ENCODE measurements at regions not wholly inside any gene's neighbourhood (a gene's known extent, or its start where the extent isn't known, plus 50 kb on each side); places are given as distances from the start of the nearest gene placed in this dataset.
A peak's percentile ranks its signal among the peaks of the same experiment; 100 is the strongest.

GRCh38 chr12:90611048-90611447 lies 343.9 kb downstream of the CCER1 start:
- no peaks in the 10 kb centered on the region for H3K36me3 ChIP-seq (ENCODE audit: control insufficient read depth in 2 of 2, insufficient read depth in 2 of 2, low read length in 1 of 2)
- H3K9me3 ChIP-seq (ENCODE audit: control insufficient read depth in 2 of 2, insufficient read depth in 1 of 2, low read depth in 1 of 2, low read length in 1 of 2) = no peaks in the 10 kb centered on the region
- 49 to 60% methylated on average over 3 of the region's 3 CpGs for WGBS, 2 donors
- no peak overlapping the region for H3K4me3 ChIP-seq (ENCODE audit: low read depth in 1 of 2, low read length in 2 of 2)
- H3K27ac ChIP-seq (ENCODE audit: low read depth in 2 of 2, low read length in 1 of 2) = no peak overlapping the region
- H3K4me1 ChIP-seq (ENCODE audit: control insufficient read depth in 2 of 2, insufficient read depth in 2 of 2, low read length in 1 of 2) = no peaks in the 10 kb centered on the region
- no peaks in the 10 kb centered on the region for H3K27me3 ChIP-seq (ENCODE audit: control insufficient read depth in 1 of 2, insufficient read depth in 2 of 2, low read length in 2 of 2)

- WGBS, 2 donors = 76 to 85% methylated on average over 2 of the region's 2 CpGs
- no peak overlapping the region for H3K4me3 ChIP-seq (ENCODE audit: low read depth in 1 of 2, low read length in 2 of 2)
- no peak overlapping the region for H3K27ac ChIP-seq (ENCODE audit: low read depth in 2 of 2, low read length in 1 of 2)
- H3K4me1 ChIP-seq (ENCODE audit: control insufficient read depth in 2 of 2, insufficient read depth in 2 of 2, low read length in 1 of 2) = no peaks in the 10 kb centered on the region
- no peaks in the 10 kb centered on the region for H3K9me3 ChIP-seq (ENCODE audit: control insufficient read depth in 2 of 2, insufficient read depth in 1 of 2, low read depth in 1 of 2, low read length in 1 of 2)
- no peaks in the 10 kb centered on the region for H3K36me3 ChIP-seq (ENCODE audit: control insufficient read depth in 2 of 2, insufficient read depth in 2 of 2, low read length in 1 of 2)
- no peaks in the 10 kb centered on the region for H3K27me3 ChIP-seq (ENCODE audit: control insufficient read depth in 1 of 2, insufficient read depth in 2 of 2, low read length in 2 of 2)
Measured at GRCh38 chr12:90593596-90594295, 361.2 kb downstream of the CCER1 start.

GRCh38 chr12:90589956-90590355 lies 365.0 kb downstream of the CCER1 start:
- H3K36me3 ChIP-seq (ENCODE audit: control insufficient read depth in 2 of 2, insufficient read depth in 2 of 2, low read length in 1 of 2) = no peaks in the 10 kb centered on the region
- no peaks in the 10 kb centered on the region for H3K4me1 ChIP-seq (ENCODE audit: control insufficient read depth in 2 of 2, insufficient read depth in 2 of 2, low read length in 1 of 2)
- no peaks in the 10 kb centered on the region for H3K9me3 ChIP-seq (ENCODE audit: control insufficient read depth in 2 of 2, insufficient read depth in 1 of 2, low read depth in 1 of 2, low read length in 1 of 2)
- H3K4me3 ChIP-seq (ENCODE audit: low read depth in 1 of 2, low read length in 2 of 2) = no peak overlapping the region
- WGBS, 2 donors = 92 to 96% methylated on average over 1 of the region's 1 CpG
- H3K27ac ChIP-seq (ENCODE audit: low read depth in 2 of 2, low read length in 1 of 2) = no peak overlapping the region
- H3K27me3 ChIP-seq (ENCODE audit: control insufficient read depth in 1 of 2, insufficient read depth in 2 of 2, low read length in 2 of 2) = no peaks in the 10 kb centered on the region

DNA sequence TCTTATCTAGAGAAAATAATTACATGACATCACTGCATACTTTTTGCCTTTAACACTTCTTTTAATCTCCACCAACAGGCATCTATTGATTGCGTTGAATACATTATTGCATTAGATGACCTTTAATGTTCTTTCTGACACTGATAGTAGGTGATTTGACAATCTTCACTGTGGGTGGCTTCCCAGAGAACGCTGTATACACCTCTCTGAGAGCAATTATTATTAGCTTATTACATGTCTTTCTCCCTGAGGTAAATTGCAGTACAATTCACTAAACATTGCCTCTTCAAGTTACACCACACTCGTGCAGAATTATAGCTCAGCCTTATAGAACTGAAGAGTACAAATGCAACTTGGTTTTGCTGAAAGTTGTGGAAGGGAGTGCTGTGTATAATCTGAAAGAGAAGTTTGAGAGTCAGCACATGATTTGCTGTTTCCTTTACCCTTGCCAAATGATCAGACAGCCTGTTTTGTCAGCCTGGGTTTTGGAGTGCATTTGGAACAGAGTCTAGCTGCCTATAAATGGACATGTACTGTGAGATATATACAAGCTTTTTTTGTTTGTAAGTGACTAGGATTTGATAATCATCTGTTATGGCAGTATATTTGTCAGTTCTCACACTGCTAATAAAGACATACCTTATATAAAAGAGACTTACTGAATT lies 369.2 kb downstream of the CCER1 start:
- 67 to 69% methylated on average over 3 of the region's 3 CpGs for WGBS, 2 donors
- Histone ChIP-seq H3K36me3 (ENCODE audit: control insufficient read depth in 2 of 2, insufficient read depth in 2 of 2, low read length in 1 of 2) (no peaks in the 10 kb centered on the region), H3K27me3 (ENCODE audit: control insufficient read depth in 1 of 2, insufficient read depth in 2 of 2, low read length in 2 of 2) (no peaks in the 10 kb centered on the region), H3K4me3 (ENCODE audit: low read depth in 1 of 2, low read length in 2 of 2) (no peak overlapping the region), H3K4me1 (ENCODE audit: control insufficient read depth in 2 of 2, insufficient read depth in 2 of 2, low read length in 1 of 2) (no peaks in the 10 kb centered on the region), H3K27ac (ENCODE audit: low read depth in 2 of 2, low read length in 1 of 2) (no peak overlapping the region), H3K9me3 (ENCODE audit: control insufficient read depth in 2 of 2, insufficient read depth in 1 of 2, low read depth in 1 of 2, low read length in 1 of 2) (no peaks in the 10 kb centered on the region)

- Histone ChIP-seq H3K36me3 (ENCODE audit: control insufficient read depth in 2 of 2, insufficient read depth in 2 of 2, low read length in 1 of 2) (no peaks in the 10 kb centered on the region), H3K9me3 (ENCODE audit: control insufficient read depth in 2 of 2, insufficient read depth in 1 of 2, low read depth in 1 of 2, low read length in 1 of 2) (no peaks in the 10 kb centered on the region), H3K4me3 (ENCODE audit: low read depth in 1 of 2, low read length in 2 of 2) (no peak overlapping the region), H3K27ac (ENCODE audit: low read depth in 2 of 2, low read length in 1 of 2) (no peak overlapping the region), H3K27me3 (ENCODE audit: control insufficient read depth in 1 of 2, insufficient read depth in 2 of 2, low read length in 2 of 2) (no peaks in the 10 kb centered on the region), H3K4me1 (ENCODE audit: control insufficient read depth in 2 of 2, insufficient read depth in 2 of 2, low read length in 1 of 2) (peaks cover 0 to 6% of the 10 kb centered on the region in 2 donors)
Measured at GRCh38 chr12:90576707-90577106, 378.3 kb downstream of the CCER1 start.

DNA sequence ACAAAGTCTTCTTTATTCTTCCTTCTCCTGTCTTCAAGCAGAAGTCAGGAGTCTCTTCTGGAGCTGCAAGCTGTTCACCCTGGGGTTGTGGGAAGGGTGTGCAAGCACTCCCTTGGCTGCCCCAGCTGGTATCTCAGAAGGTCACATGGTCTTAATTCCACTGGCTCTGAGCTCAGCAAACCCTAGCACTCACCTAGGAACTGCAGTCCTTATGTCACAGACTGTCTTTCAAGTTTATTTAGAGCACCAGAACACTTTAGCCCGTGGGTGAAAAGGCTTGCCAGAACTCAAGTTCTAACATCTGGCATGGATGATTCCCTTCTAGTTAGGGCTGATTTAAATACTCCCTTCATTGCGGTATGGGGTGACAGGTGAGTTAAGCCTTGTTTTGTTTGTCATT lies 379.0 kb downstream of the CCER1 start:
- 46 to 52% methylated on average over 2 of the region's 2 CpGs for WGBS, 2 donors
- Histone ChIP-seq H3K4me1 (ENCODE audit: control insufficient read depth in 2 of 2, insufficient read depth in 2 of 2, low read length in 1 of 2) (peaks cover 0 to 6% of the 10 kb centered on the region in 2 donors), H3K4me3 (ENCODE audit: low read depth in 1 of 2, low read length in 2 of 2) (no peak overlapping the region), H3K27me3 (ENCODE audit: control insufficient read depth in 1 of 2, insufficient read depth in 2 of 2, low read length in 2 of 2) (no peaks in the 10 kb centered on the region), H3K27ac (ENCODE audit: low read depth in 2 of 2, low read length in 1 of 2) (peak overlapping the region in 1 of 2 donors; percentile 49), H3K36me3 (ENCODE audit: control insufficient read depth in 2 of 2, insufficient read depth in 2 of 2, low read length in 1 of 2) (no peaks in the 10 kb centered on the region), H3K9me3 (ENCODE audit: control insufficient read depth in 2 of 2, insufficient read depth in 1 of 2, low read depth in 1 of 2, low read length in 1 of 2) (no peaks in the 10 kb centered on the region)

- H3K27me3 ChIP-seq (ENCODE audit: control insufficient read depth in 1 of 2, insufficient read depth in 2 of 2, low read length in 2 of 2) = no peaks in the 10 kb centered on the region
- H3K9me3 ChIP-seq (ENCODE audit: control insufficient read depth in 2 of 2, insufficient read depth in 1 of 2, low read depth in 1 of 2, low read length in 1 of 2) = no peaks in the 10 kb centered on the region
- 58 to 67% methylated on average over 2 of the region's 2 CpGs for WGBS, 2 donors
- H3K4me1 ChIP-seq (ENCODE audit: control insufficient read depth in 2 of 2, insufficient read depth in 2 of 2, low read length in 1 of 2) = peaks cover 0 to 6% of the 10 kb centered on the region in 2 donors
- H3K27ac ChIP-seq (ENCODE audit: low read depth in 2 of 2, low read length in 1 of 2) = no peak overlapping the region
- no peaks in the 10 kb centered on the region for H3K36me3 ChIP-seq (ENCODE audit: control insufficient read depth in 2 of 2, insufficient read depth in 2 of 2, low read length in 1 of 2)
- H3K4me3 ChIP-seq (ENCODE audit: low read depth in 1 of 2, low read length in 2 of 2) = no peak overlapping the region
Measured at GRCh38 chr12:90574676-90575075, 380.3 kb downstream of the CCER1 start.

DNA sequence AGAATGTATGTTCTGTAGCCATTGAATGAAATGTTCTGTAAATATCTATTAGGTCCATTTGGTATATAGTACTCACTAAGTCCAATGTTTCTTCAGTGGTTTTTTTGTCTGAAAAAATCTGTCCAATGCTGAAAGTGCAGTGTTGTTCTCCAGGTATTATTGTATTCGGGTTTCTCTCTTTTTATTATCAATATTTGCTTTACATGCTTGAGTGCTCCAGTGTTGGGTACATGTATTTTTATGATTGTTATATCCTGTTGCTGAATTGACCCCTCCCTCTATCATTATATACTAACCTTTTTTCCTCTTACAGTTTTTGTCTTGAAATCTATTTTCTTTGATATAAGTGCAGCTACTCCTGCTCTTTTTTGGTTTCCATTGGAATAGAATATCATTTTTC lies 382.2 kb downstream of the CCER1 start:
- no peak overlapping the region for H3K4me3 ChIP-seq (ENCODE audit: low read depth in 1 of 2, low read length in 2 of 2)
- 0 to 30% methylated on average over 1 of the region's 1 CpG for WGBS, 2 donors

DNA sequence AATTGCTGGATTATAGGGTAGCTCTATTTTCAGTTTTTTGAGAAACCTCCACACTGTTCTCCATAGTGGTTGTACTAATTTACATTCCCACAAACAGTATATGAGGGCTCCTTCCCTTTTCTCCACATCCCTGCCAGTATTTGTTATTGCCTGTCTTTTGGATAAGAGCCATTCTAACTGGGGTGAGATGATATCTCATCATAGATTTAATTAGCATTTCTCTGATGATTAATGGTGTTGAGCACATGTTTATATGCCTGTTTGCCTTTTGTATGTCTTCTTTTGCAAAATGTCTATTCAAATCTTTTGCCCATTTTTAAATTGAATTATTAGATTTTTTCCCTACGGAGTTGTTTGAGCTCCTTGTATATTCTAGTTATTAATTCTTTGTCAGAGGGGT lies 385.3 kb downstream of the CCER1 start:
- H3K4me3 ChIP-seq (ENCODE audit: low read depth in 1 of 2, low read length in 2 of 2) = no peak overlapping the region
- H3K4me1 ChIP-seq (ENCODE audit: control insufficient read depth in 2 of 2, insufficient read depth in 2 of 2, low read length in 1 of 2) = no peaks in the 10 kb centered on the region
- H3K9me3 ChIP-seq (ENCODE audit: control insufficient read depth in 2 of 2, insufficient read depth in 1 of 2, low read depth in 1 of 2, low read length in 1 of 2) = peaks cover 0 to 7% of the 10 kb centered on the region in 2 donors
- 74 to 94% methylated on average over 1 of the region's 1 CpG for WGBS, 2 donors
- no peaks in the 10 kb centered on the region for H3K27me3 ChIP-seq (ENCODE audit: control insufficient read depth in 1 of 2, insufficient read depth in 2 of 2, low read length in 2 of 2)
- no peak overlapping the region for H3K27ac ChIP-seq (ENCODE audit: low read depth in 2 of 2, low read length in 1 of 2)
- no peaks in the 10 kb centered on the region for H3K36me3 ChIP-seq (ENCODE audit: control insufficient read depth in 2 of 2, insufficient read depth in 2 of 2, low read length in 1 of 2)

More for the DNA sequence above, 382.2 kb downstream of the CCER1 start:
- H3K27me3 ChIP-seq (ENCODE audit: control insufficient read depth in 1 of 2, insufficient read depth in 2 of 2, low read length in 2 of 2) = no peaks in the 10 kb centered on the region
- no peak overlapping the region for H3K27ac ChIP-seq (ENCODE audit: low read depth in 2 of 2, low read length in 1 of 2)
- H3K36me3 ChIP-seq (ENCODE audit: control insufficient read depth in 2 of 2, insufficient read depth in 2 of 2, low read length in 1 of 2) = no peaks in the 10 kb centered on the region
- H3K9me3 ChIP-seq (ENCODE audit: control insufficient read depth in 2 of 2, insufficient read depth in 1 of 2, low read depth in 1 of 2, low read length in 1 of 2) = no peaks in the 10 kb centered on the region
- H3K4me1 ChIP-seq (ENCODE audit: control insufficient read depth in 2 of 2, insufficient read depth in 2 of 2, low read length in 1 of 2) = peaks cover 0 to 6% of the 10 kb centered on the region in 2 donors

- Histone ChIP-seq H3K27ac (ENCODE audit: low read depth in 2 of 2, low read length in 1 of 2) (no peak overlapping the region), H3K9me3 (ENCODE audit: control insufficient read depth in 2 of 2, insufficient read depth in 1 of 2, low read depth in 1 of 2, low read length in 1 of 2) (peaks cover 0 to 7% of the 10 kb centered on the region in 2 donors), H3K4me3 (ENCODE audit: low read depth in 1 of 2, low read length in 2 of 2) (no peak overlapping the region), H3K4me1 (ENCODE audit: control insufficient read depth in 2 of 2, insufficient read depth in 2 of 2, low read length in 1 of 2) (no peaks in the 10 kb centered on the region), H3K27me3 (ENCODE audit: control insufficient read depth in 1 of 2, insufficient read depth in 2 of 2, low read length in 2 of 2) (no peaks in the 10 kb centered on the region), H3K36me3 (ENCODE audit: control insufficient read depth in 2 of 2, insufficient read depth in 2 of 2, low read length in 1 of 2) (no peaks in the 10 kb centered on the region)
Measured at GRCh38 chr12:90562671-90563070, 392.3 kb downstream of the CCER1 start.
